Heart right ventricle (tissue), 16 donors: ENCODE measurements at regions not wholly inside any gene's neighbourhood (a gene's known extent, or its start where the extent isn't known, plus 50 kb on each side); places are given as distances from the start of the nearest gene placed in this dataset.

Source experiments
- ATAC-seq, 8 donors: fragments of 200-7000 bp; cut with Tn5 transposase; one replicate each; pipeline ENCODE4 v1.9.1; 2020; ENCODE audit warnings: mild to moderate bottlenecking in 8 of 8, moderate library complexity in 8 of 8, moderate number of reproducible peaks in 1 of 8
- DNase-seq, 2 donors: peaks; one replicate each; pipeline ENCODE4 v3.0.0-alpha.2; 2020
- H3K27ac ChIP-seq, 10 donors: fragments of 200-600 bp; sonication (generic) in 2 of 10; one replicate each; pipeline versions ENCODE4 v1.5.0 to v1.8.0; 2020 to 2022; ENCODE audit warnings: mild to moderate bottlenecking in 3 of 10
- H3K27me3 ChIP-seq, 7 donors: fragments of 200-600 bp; one replicate each; pipeline ENCODE4 v1.8.0; 2021 to 2022; ENCODE audit warnings: mild to moderate bottlenecking in 2 of 7
- H3K36me3 ChIP-seq, 9 donors: fragments of 200-600 bp; sonication (generic) in 1 of 9; one replicate each; pipeline versions ENCODE4 v1.5.0 to v1.8.0; 2020 to 2022; ENCODE audit warnings: mild to moderate bottlenecking in 2 of 9
- H3K4me1 ChIP-seq, 9 donors: fragments of 200-600 bp; sonication (generic) in 1 of 9; one replicate each; pipeline versions ENCODE4 v1.5.0 to v1.8.0; 2020 to 2022; ENCODE audit warnings: mild to moderate bottlenecking in 4 of 9
- H3K4me3 ChIP-seq, 10 donors: fragments of 200-600 bp; sonication (generic) in 2 of 10; one replicate each; pipeline versions ENCODE4 v1.5.0 to v1.8.0; 2020 to 2022; ENCODE audit warnings: mild to moderate bottlenecking in 7 of 10, moderate library complexity in 2 of 10
- H3K9me3 ChIP-seq, 11 donors: fragments of 200-600 bp in 10 of 11; sonication (generic) in 2 of 11; one replicate each; pipeline versions ENCODE4 v1.5.0 to v1.8.0; 2013 to 2022; ENCODE audit warnings: mild to moderate bottlenecking in 2 of 11, control low read depth in 1 of 11, moderate library complexity in 1 of 11
- WGBS, 2 donors: extraction: QIAGEN DNeasy Blood & Tissue Kit; methylation state at CpG; one replicate each; pipeline ENCODE4 v1.1.7; 2013; ENCODE audit warnings: inconsistent platforms in 1 of 2; 5-methylcytosine and 5-hydroxymethylcytosine counted together
- intact Hi-C, 10 donors: fragments of 100-400 bp; cut with DNase I; formaldehyde crosslinking; loops; one replicate each; pipeline versions ENCODE4 v1.11.1 to v1.14.2; 2022
- TF ChIP-seq, protein P1 (sequence below), 9 donors: fragments of 200-600 bp; sonication (generic) in 2 of 9; IDR thresholded peaks; one replicate each; pipeline versions ENCODE4 v1.5.0 to v1.8.0; 2021 to 2022; ENCODE audit warnings: antibody characterized with exemption in 9 of 9, mild to moderate bottlenecking in 5 of 9, moderate library complexity in 1 of 9
- donor health status: Arrhythmogenic right ventricular cardiomyopathy.
- donor health status: ischemic (EF 13 %, LVEDD 7.1; RV severe dilation, severe dysfunction).
- donor health status: healthy with polysubstance abuse.
- donor health status: DM: no; HTN: yes; CAD: no.
- donor health status: DM: no; HTN: no; CAD: no.
- donor health status: ischemic (EF 25% LVEDD 6.9; RV normal size, moderate dysfunction).
- donor health status: ischemic (EF 25% LVEDD 5.7; RV mildly dilated, moderate dysfunction).
- donor health status: healthy.
- donor health status: DM: yes; HTN: yes; CAD: no.
- donor health status: Ischemic cardiomyopathy.
- donor health status: ischemic (EF 35%, LVEDD 5.7; RV mildly dilated, moderate dysfunction).
- donor health status: nonischemic (EF 11% LVEDD 7.7; RV severe dilation, severe dysfunction).
- donor health status: DM: yes; HTN: yes; CAD: no.
- donor health status: PGD.
- donor health status: ischemic (EF 29% LVEDD 5.4; RV normal size, mild dysfunction).
- donor health status: nonischemic (EF 23%, LVEDD 6.1; RV moderate dilation, normal function).

- intact Hi-C loops = no loop called here
Measured at GRCh38 chrX:43508694-43509093, 147.4 kb upstream of the MAOA start.

DNA sequence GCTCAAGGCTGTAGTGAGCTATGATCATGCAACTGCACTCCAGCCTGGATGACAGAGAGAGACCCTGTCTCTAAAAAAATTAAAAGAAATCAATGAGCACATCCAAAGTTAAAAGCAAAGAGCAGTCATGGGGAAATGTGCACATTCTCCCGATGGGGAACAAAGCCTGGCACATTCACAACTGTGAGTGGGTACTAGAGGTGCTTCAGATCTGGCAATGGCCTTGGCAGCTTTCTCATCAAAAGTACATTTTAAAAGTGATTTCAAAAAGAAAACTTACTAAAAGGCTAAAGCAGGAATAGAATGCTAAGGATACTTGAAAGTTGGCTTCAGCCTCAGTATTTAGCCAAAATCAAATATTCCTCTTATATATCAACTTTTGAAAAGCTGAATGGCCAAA is 145.9 kb upstream of the MAOA start:
- peaks cover 0 to 41% (median 0%) of the 10 kb centered on the region in 7 donors for H3K27me3 ChIP-seq
- ATAC-seq = no peak
- intact Hi-C loops = no loop called here

More at GRCh38 chrX:43508694-43509093, 147.4 kb upstream of the MAOA start:
- Histone ChIP-seq H3K27ac (no peak overlapping the region), H3K36me3 (no peaks in the 10 kb centered on the region), H3K4me1 (no peaks in the 10 kb centered on the region), H3K27me3 (peaks cover 0 to 41% (median 0%) of the 10 kb centered on the region in 7 donors), H3K4me3 (no peak overlapping the region), H3K9me3 (no peaks in the 10 kb centered on the region)
- TF ChIP-seq, protein P1, sequence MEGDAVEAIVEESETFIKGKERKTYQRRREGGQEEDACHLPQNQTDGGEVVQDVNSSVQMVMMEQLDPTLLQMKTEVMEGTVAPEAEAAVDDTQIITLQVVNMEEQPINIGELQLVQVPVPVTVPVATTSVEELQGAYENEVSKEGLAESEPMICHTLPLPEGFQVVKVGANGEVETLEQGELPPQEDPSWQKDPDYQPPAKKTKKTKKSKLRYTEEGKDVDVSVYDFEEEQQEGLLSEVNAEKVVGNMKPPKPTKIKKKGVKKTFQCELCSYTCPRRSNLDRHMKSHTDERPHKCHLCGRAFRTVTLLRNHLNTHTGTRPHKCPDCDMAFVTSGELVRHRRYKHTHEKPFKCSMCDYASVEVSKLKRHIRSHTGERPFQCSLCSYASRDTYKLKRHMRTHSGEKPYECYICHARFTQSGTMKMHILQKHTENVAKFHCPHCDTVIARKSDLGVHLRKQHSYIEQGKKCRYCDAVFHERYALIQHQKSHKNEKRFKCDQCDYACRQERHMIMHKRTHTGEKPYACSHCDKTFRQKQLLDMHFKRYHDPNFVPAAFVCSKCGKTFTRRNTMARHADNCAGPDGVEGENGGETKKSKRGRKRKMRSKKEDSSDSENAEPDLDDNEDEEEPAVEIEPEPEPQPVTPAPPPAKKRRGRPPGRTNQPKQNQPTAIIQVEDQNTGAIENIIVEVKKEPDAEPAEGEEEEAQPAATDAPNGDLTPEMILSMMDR (IDR thresholded peaks at IDR 0.05) = no peak
- DNase-seq (no peak), ATAC-seq (no peak)

GRCh38 chrX:43513085-43513484 is 143.0 kb upstream of the MAOA start:
- Histone ChIP-seq H3K4me3 (no peak overlapping the region), H3K4me1 (no peaks in the 10 kb centered on the region), H3K9me3 (no peaks in the 10 kb centered on the region), H3K27ac (no peak overlapping the region), H3K36me3 (no peaks in the 10 kb centered on the region), H3K27me3 (peaks cover 0 to 36% (median 0%) of the 10 kb centered on the region in 7 donors)
- ATAC-seq = no peak
- DNase-seq = no peak
- TF ChIP-seq, protein P1 (IDR thresholded peaks at IDR 0.05) = no peak
- intact Hi-C loops = no loop called here
- 81 to 82% methylated on average over 3 of the region's 3 CpGs for WGBS, 2 donors

More for the DNA sequence above, 145.9 kb upstream of the MAOA start:
- no peaks in the 10 kb centered on the region for H3K4me1 ChIP-seq
- H3K4me3 ChIP-seq = no peak overlapping the region
- H3K27ac ChIP-seq = no peak overlapping the region
- TF ChIP-seq, protein P1 (IDR thresholded peaks at IDR 0.05) = no peak
- H3K9me3 ChIP-seq = no peaks in the 10 kb centered on the region
- DNase-seq = no peak
- H3K36me3 ChIP-seq = no peaks in the 10 kb centered on the region
- WGBS, 2 donors = 61 to 73% methylated on average over 1 of the region's 1 CpG

DNA sequence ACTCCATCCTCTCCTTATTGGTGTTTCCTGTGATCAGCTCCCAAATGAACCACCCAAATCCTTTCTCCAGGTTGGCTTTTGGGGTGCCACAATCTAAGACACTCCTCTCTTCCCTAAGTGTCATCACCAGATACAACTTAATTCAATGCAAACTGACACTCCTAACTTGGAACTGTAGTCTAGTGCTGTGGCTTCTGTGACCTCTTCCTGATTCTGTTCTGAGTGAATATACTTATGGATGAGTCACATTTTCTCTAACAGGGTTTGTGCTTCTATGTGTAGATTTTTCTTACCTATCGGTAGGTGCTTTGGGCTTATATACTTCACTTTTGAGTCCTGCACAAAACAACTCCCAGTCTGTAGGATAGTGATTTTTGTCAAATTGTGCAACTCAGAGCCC is 141.3 kb upstream of the MAOA start:
- H3K27me3 ChIP-seq = peaks cover 0 to 42% (median 0%) of the 10 kb centered on the region in 7 donors
- DNase-seq (no peak), ATAC-seq (no peak)
- 95 to 100% methylated on average over 1 of the region's 1 CpG for WGBS, 2 donors
- H3K4me1 ChIP-seq = no peaks in the 10 kb centered on the region
- no peak overlapping the region for H3K27ac ChIP-seq
- intact Hi-C loops = no loop called here
- no peaks in the 10 kb centered on the region for H3K9me3 ChIP-seq
- no peaks in the 10 kb centered on the region for H3K36me3 ChIP-seq
- TF ChIP-seq, protein P1 (IDR thresholded peaks at IDR 0.05) = no peak
- no peak overlapping the region for H3K4me3 ChIP-seq
